T-helper 2 cell treated with Interferon-gamma antibody and Interleukin-4, amounts not matched to agents 5 μg/mL and 100 μg/mL, for 36 hours (primary cell): ENCODE measurements at regions not wholly inside any gene's neighbourhood (a gene's known extent, or its start where the extent isn't known, plus 50 kb on each side); places are given as distances from the start of the nearest gene placed in this dataset.
"Not testable (repeated sequence)": the region's sequence is repeated elsewhere in the genome, so short reads cannot be mapped to it uniquely, and the experiment has no call there.

ENCODE experiments used
- DNase-seq: peaks from one replicate; pipeline ENCODE4 v3.0.0; 2021; ENCODE audit warnings: low spot score
- H3K27ac Mint-ChIP-seq: one replicate; pipeline ENCODE4 v1.8.0; 2021; ENCODE audit warnings: mild to moderate bottlenecking, mixed read lengths
- H3K27me3 Mint-ChIP-seq: one replicate; pipeline ENCODE4 v1.8.0; 2021; ENCODE audit warnings: low read depth, mixed read lengths
- H3K36me3 Mint-ChIP-seq: one replicate; pipeline ENCODE4 v1.8.0; 2021; ENCODE audit warnings: low read depth, mixed read lengths
- H3K4me1 Mint-ChIP-seq: one replicate; pipeline ENCODE4 v1.8.0; 2021; ENCODE audit warnings: low read depth, mixed read lengths
- H3K4me3 Mint-ChIP-seq: one replicate; pipeline ENCODE4 v1.8.0; 2022; ENCODE audit warnings: mild to moderate bottlenecking, moderate library complexity, mixed read lengths
- H3K9me3 Mint-ChIP-seq: one replicate; pipeline ENCODE4 v1.8.0; 2021; ENCODE audit warnings: mixed read lengths

DNA sequence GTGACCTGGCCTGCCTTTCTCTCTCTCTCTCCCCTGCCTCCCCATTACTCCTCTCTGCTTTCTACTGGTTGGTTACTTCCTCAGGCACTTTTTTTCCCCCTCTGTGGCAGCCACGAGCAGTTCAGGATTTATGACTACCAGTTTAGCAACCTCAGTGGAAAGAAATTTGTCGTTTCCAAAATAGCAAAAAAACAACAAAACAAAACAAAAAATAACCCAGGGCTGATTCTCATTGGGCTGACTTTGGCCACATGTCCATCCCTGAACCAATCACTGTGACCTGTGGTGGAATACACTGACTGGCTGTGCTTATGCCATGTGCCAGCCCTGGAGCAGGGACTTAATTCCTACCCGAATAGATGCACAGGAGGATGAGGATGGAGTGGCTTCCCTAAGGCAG, 137.4 kb downstream of the TFAP2C start:
- Mint-ChIP-seq H3K27ac (no peak overlapping the region), H3K9me3 (no peaks in the 10 kb centered on the region), H3K4me3 (no peak overlapping the region), H3K36me3 (no peaks in the 10 kb centered on the region), H3K4me1 (no peaks in the 10 kb centered on the region), H3K27me3 (no peaks in the 10 kb centered on the region)
- DNase-seq = no peak

DNA sequence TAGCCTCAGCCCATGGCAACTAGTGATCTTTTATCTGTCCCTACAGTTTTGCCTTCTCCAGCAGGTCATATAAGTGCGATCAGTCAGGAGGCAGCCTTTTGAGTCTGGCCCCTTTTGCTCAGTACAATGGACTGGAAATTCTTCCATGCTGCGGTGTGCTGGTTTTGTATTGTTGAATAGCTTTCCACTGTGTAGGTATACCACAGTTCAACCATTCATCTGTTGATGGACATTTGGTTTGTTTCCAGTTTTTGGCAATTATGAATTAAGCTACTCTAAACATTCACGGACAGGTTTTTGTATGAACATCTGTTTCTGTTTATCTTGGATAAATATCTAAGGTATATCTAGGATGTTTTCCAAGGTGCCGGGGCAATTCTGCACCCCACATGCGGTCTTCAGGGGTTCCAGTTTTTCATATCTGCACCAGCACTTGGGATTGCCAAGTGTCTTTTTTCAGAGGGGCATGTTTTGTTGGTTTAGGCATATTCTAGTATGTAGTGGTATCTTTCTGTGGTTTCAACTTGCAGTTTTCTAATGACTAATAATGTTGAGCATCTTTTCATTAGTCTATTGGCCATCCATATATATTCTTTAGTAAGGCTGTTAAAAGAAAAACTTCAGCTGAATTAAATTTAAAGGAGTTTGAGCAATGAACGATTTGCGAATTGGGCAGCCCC, 141.0 kb downstream of the TFAP2C start:
- H3K27me3 Mint-ChIP-seq = no peaks in the 10 kb centered on the region
- no peak overlapping the region for H3K4me3 Mint-ChIP-seq
- no peak for DNase-seq
- H3K4me1 Mint-ChIP-seq = no peaks in the 10 kb centered on the region
- H3K9me3 Mint-ChIP-seq = no peaks in the 10 kb centered on the region
- no peak overlapping the region for H3K27ac Mint-ChIP-seq
- H3K36me3 Mint-ChIP-seq = no peaks in the 10 kb centered on the region

DNA sequence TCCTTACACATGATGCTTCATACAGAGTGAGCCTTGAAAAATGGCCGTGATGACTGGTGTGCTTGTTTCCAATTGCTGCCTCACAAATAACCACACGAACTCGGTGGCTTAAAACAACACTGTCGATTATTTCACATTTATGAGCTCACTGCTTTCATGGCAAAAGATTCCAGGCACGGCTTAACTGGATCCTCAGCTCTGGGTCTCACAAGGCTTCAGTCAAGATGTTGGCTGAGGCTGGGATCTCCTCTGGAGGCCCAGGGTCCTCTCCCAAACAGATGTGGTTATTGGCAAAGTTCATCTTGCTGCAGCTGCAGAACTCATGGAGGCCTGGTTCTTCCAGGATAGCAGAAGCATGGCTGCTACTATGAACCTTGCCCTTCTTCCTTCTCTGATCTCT, 144.6 kb downstream of the TFAP2C start:
- H3K27ac Mint-ChIP-seq = no peak overlapping the region
- DNase-seq = no peak
- H3K27me3 Mint-ChIP-seq = peaks cover 4% of the 10 kb centered on the region
- H3K36me3 Mint-ChIP-seq = no peaks in the 10 kb centered on the region
- H3K4me1 Mint-ChIP-seq = peaks cover 2% of the 10 kb centered on the region
- H3K4me3 Mint-ChIP-seq = no peak overlapping the region
- H3K9me3 Mint-ChIP-seq = no peaks in the 10 kb centered on the region

DNA sequence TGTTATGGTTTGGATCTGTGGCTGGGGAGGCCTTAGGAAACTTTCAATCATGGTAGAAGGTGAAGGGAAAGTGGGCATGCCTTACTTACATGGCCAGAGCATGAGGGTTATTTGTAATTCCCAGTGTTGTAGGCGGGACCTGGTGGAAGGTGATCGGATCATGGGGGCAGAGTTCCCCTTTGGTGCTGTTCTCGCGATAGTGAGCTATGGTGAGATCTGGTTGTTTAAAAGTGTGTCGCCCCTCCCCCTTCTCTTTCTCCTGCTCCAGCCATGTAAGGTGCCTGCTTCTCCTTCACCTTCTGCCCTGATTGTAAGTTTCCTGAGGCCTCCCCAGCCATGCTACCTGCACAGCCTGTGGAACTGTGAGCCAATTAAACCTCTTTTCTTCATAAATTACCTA, 145.8 kb downstream of the TFAP2C start:
- no peaks in the 10 kb centered on the region for H3K9me3 Mint-ChIP-seq
- H3K27me3 Mint-ChIP-seq = peaks cover 6% of the 10 kb centered on the region
- no peaks in the 10 kb centered on the region for H3K36me3 Mint-ChIP-seq
- H3K27ac Mint-ChIP-seq = no peak overlapping the region
- H3K4me3 Mint-ChIP-seq = no peak overlapping the region
- no peak for DNase-seq
- peaks cover 4% of the 10 kb centered on the region for H3K4me1 Mint-ChIP-seq

GRCh38 chr20:56776345-56776744, 147.2 kb downstream of the TFAP2C start:
- Mint-ChIP-seq H3K36me3 (no peaks in the 10 kb centered on the region), H3K27ac (no peak overlapping the region), H3K9me3 (no peaks in the 10 kb centered on the region), H3K4me1 (peaks cover 4% of the 10 kb centered on the region), H3K4me3 (no peak overlapping the region), H3K27me3 (peaks cover 6% of the 10 kb centered on the region)
- DNase-seq = no peak

DNA sequence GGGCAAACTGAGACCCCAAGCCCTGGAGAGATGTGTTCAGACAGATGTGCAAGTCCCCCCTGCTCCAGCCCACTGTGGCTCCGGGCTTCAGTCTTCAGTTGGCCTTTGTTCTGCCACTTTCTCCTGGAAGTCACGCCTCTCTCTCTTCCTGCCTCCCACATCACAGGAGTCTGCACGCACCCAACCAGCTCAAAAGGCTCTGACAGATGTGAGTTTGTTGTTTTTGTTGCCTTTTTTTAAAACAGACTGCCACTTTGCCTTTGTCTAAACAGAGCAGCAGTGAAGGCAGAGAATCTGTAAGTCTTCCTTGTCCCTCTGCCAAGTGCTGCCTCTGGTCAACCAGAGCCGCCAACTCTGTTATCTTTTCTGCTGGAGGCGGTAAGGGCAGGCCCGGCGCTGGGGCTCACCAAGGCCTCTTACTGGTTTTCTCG, 149.7 kb downstream of the TFAP2C start:
- Mint-ChIP-seq H3K9me3 (no peaks in the 10 kb centered on the region), H3K27me3 (peaks cover 7% of the 10 kb centered on the region), H3K4me1 (peaks cover 4% of the 10 kb centered on the region), H3K27ac (no peak overlapping the region), H3K4me3 (no peak overlapping the region), H3K36me3 (no peaks in the 10 kb centered on the region)
- DNase-seq = no peak

DNA sequence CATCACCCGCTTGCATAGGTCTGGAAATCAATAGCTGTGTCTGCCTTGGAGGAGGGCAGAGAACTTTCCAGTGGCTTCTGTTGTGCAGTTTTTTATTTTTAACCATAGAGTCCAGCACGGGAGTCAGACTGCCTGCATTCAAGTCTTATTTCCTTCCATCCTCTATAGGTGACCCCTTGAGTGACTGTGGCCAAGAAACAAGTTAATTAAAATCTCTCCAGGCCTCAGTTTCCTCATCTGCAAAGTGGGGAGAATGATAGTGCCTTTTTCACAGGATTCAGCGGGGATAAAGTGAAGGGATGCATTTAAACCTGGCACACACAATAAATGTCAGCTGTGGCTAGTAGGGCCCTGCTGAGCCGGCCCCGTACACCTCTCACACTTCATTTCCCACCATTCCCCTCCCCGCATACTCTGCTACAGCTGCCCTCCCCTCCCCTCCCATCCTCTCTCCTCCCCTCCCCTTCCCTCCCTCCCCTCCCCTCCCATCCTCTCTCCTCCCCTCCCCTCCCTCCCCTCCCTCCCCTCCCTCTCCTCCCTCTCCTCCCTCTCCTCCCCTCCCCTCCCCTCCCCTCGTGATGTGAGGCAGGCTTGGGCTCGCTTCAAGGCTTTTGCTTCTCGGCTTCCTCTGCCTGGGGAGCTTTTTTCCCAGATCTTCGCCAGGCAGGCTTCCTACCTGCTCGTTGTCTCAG, 150.5 kb downstream of the TFAP2C start:
- H3K36me3 Mint-ChIP-seq = no peaks in the 10 kb centered on the region

DNA sequence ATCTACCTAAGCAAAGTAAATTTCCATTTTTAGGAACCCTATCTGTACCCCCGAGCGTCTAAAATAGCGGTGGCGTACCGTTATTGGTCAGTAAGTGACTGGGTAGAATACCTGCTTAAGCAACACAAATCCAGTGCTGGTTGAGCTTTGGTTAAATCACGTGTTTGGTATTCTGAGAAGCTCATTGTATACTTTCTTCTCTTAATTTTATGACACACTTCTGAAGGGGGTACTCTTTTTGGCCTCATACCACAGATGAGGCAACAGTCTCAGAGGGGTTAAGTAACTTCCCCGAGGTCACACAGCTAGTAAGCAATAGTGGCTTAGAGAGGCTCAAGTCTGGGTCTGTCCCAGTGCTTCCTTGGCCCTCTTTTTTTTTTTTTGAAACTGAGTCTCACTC, 151.2 kb downstream of the TFAP2C start:
- Mint-ChIP-seq H3K9me3 (no peaks in the 10 kb centered on the region), H3K4me1 (peaks cover 4% of the 10 kb centered on the region), H3K27me3 (peaks cover 7% of the 10 kb centered on the region), H3K36me3 (no peaks in the 10 kb centered on the region), H3K27ac (no peak overlapping the region), H3K4me3 (no peak overlapping the region)
- DNase-seq = no peak

More for the DNA sequence above, 150.5 kb downstream of the TFAP2C start:
- Mint-ChIP-seq H3K27me3 (peaks cover 7% of the 10 kb centered on the region), H3K4me3 (no peak overlapping the region), H3K27ac (no peak overlapping the region), H3K9me3 (no peaks in the 10 kb centered on the region), H3K4me1 (peaks cover 4% of the 10 kb centered on the region)
- DNase-seq = no peak

GRCh38 chr20:56781108-56781739, 152.1 kb downstream of the TFAP2C start:
- no peaks in the 10 kb centered on the region for H3K9me3 Mint-ChIP-seq
- DNase-seq = no peak
- peaks cover 4% of the 10 kb centered on the region for H3K4me1 Mint-ChIP-seq
- H3K27me3 Mint-ChIP-seq = peaks cover 7% of the 10 kb centered on the region
- H3K36me3 Mint-ChIP-seq = no peaks in the 10 kb centered on the region
- no peak overlapping the region for H3K27ac Mint-ChIP-seq
- no peak overlapping the region for H3K4me3 Mint-ChIP-seq

DNA sequence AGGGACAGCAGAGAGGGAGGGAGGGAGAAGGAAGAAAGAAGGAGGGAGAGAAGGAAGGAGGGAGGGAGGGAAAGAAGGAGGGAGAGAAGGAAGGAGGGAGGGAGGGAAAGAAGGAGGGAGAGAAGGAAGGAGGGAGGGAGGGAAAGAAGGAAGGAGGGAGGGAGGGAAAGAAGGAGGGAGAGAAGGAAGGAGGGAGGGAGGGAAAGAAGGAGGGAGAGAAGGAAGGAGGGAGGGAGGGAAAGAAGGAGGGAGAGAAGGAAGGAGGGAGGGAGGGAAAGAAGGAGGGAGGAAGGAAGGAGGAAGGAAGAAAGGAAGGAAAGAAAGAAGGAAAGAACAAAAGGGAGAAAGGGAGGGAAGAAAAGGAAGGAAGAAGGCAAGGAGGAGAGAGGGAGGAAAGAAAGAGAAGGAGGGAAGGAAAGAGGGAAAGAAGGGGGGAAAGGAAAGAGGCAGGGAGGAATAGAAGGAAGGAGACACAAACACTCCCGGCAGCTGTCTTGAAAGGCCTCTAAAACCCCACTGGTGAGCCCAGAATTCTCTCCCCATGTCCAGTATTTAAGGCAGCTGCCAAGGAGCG, 153.0 kb downstream of the TFAP2C start:
- not testable (repeated sequence) for DNase-seq, H3K9me3 Mint-ChIP-seq, H3K4me1 Mint-ChIP-seq, H3K27me3 Mint-ChIP-seq, H3K36me3 Mint-ChIP-seq, H3K27ac Mint-ChIP-seq, H3K4me3 Mint-ChIP-seq

DNA sequence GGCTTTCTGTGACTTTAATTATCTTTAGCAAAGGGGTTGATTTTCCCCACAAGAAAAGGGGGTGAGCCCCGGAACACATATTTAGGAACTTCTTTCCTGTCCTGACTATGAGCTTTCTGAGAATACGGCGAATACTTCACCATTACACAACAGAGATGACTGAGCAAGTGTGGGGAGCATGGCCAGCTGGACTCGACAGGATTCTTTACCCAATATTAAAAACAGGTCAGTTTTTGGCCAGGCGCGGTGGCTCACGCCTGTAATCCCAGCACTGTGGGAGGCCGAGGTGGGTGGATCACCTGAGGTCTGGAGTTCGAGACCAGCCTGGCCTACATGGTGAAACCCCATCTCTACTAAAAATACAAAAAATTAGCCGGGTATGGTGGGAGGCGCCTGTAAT, 153.7 kb downstream of the TFAP2C start:
- DNase-seq, H3K27ac Mint-ChIP-seq, H3K9me3 Mint-ChIP-seq, H3K27me3 Mint-ChIP-seq, H3K4me1 Mint-ChIP-seq, H3K36me3 Mint-ChIP-seq, H3K4me3 Mint-ChIP-seq: not testable (repeated sequence)

GRCh38 chr20:56783826-56784225, 154.7 kb downstream of the TFAP2C start:
- peaks cover 2% of the 10 kb centered on the region for H3K27me3 Mint-ChIP-seq
- no peak overlapping the region for H3K27ac Mint-ChIP-seq
- peaks cover under 1% of the 10 kb centered on the region for H3K4me1 Mint-ChIP-seq
- no peak for DNase-seq
- H3K36me3 Mint-ChIP-seq = no peaks in the 10 kb centered on the region
- H3K9me3 Mint-ChIP-seq = no peaks in the 10 kb centered on the region
- H3K4me3 Mint-ChIP-seq = no peak overlapping the region

GRCh38 chr20:56786503-56786902, 157.4 kb downstream of the TFAP2C start:
- Mint-ChIP-seq H3K27ac (no peak overlapping the region), H3K36me3 (no peaks in the 10 kb centered on the region), H3K27me3 (peaks cover 2% of the 10 kb centered on the region), H3K4me1 (no peaks in the 10 kb centered on the region), H3K9me3 (no peaks in the 10 kb centered on the region), H3K4me3 (no peak overlapping the region)
- no peak for DNase-seq

DNA sequence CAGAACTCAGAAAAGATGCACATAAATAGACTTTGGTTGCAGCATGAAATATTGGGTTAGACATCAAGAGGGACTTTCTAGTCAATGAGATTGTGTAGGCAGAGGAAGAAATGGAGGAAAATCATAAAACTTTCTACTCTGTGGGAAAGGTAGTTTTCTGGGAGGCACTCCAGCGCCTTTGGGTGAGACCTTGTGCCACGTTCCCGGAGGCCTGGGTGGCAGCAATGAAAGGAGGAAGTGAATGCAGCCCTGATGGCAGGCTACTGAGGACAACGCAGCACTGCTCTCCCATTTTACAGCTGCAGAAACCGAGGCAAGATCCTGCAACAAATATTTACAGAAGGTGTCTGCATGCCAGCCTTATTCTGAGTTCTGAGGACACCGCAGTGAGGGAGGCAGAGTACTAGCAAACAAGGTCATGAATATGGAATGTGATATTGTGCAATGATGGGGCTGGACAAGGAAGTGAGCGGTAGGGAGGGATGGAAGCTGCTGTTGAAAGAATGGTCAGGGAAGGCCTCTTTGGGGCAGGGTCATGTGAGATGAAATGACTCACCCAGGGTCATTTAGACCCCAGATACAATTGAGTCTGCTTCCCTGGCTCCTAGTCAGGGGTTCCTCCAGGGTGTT, 159.1 kb downstream of the TFAP2C start:
- H3K27ac Mint-ChIP-seq = no peak overlapping the region
- no peaks in the 10 kb centered on the region for H3K4me1 Mint-ChIP-seq
- no peak overlapping the region for H3K4me3 Mint-ChIP-seq
- no peak for DNase-seq
- no peaks in the 10 kb centered on the region for H3K27me3 Mint-ChIP-seq
- H3K9me3 Mint-ChIP-seq = no peaks in the 10 kb centered on the region
- H3K36me3 Mint-ChIP-seq = no peaks in the 10 kb centered on the region
